ENCODE measurements at regions not wholly inside any gene's neighbourhood (a gene's known extent, or its start where the extent isn't known, plus 50 kb on each side); places are given as distances from the start of the nearest gene placed in this dataset.

GRCh38 chr18:38663682-38664081 lies 1098.1 kb upstream of the CELF4 start:
- TF ChIP-seq CTCF (IDR thresholded peaks at IDR 0.05; ENCODE audit: low read depth, low read length, poor library complexity, severe bottlenecking) (no peak), EZH2phosphoT487 (IDR thresholded peaks at IDR 0.05; ENCODE audit: borderline replicate concordance, low read length) (no peak)

All from DOHH2 (cell line).